ENCODE measurements at regions not wholly inside any gene's neighbourhood (a gene's known extent, or its start where the extent isn't known, plus 50 kb on each side); places are given as distances from the start of the nearest gene placed in this dataset.

- no peak for DNase-seq (ENCODE audit: low read depth in 2 of 2)
Measured at GRCh38 chr2:105450471-105450870, 51.6 kb upstream of the FHL2 start.

- DNase-seq (ENCODE audit: low read depth in 2 of 2): no peak
Measured at GRCh38 chr2:105449076-105449475, 50.2 kb upstream of the FHL2 start.
